NCI-H748 treated with DMSO at 0.1 percent for 48 hours (cell line): ENCODE measurements at regions not wholly inside any gene's neighbourhood (a gene's known extent, or its start where the extent isn't known, plus 50 kb on each side); places are given as distances from the start of the nearest gene placed in this dataset.
"Not testable (repeated sequence)": the region's sequence is repeated elsewhere in the genome, so short reads cannot be mapped to it uniquely, and the experiment has no call there.

ENCODE experiments used
- DNase-seq: peaks from one replicate; lab custom pipeline; 2025; lab: John Stamatoyannopoulos, UW

DNA sequence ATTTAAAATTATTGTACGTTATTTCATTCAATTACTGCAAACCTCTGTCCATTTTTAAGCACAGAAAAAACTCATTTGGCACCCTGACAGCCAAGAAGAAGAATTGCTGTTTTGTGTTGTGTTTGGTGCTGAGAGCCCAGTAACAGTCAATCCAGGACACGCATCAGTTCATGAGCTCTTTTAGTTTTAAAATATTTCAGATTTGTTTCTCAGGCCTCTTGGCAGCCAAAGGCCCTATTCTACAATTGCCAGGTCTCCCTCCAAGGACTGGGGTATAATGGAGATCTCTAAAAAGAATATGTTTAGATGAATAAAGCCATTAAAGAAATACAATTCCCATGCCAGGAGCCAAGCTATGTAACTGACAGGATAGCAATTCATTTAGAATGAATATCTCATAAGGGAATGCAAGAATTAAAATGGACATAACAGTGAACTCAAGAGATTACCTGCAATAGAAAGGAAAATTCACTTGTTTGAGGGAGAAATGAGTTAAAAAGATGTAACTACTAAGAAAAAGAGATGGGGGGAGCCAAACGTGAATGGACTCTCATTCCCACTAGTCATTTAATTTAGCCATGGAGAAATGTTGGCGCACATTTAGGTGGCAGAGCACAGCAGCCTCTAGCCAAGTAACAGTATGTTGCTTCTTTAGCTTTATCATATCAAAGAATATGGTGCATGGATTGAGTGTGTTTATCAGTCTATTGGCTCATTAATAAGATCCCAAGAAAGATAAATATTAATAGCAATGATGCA lies 140.6 kb upstream of the PELI2 start:
- DNase-seq, result no peak

GRCh38 chr14:55979096-55979495 lies 139.1 kb upstream of the PELI2 start:
- DNase-seq, result no peak

- DNase-seq, result no peak
These were observed 138.4 kb upstream of the PELI2 start for GRCh38 chr14:55979781-55980180.

GRCh38 chr14:55980970-55981369 lies 137.2 kb upstream of the PELI2 start:
- no peak for DNase-seq

GRCh38 chr14:55986069-55986468 lies 132.1 kb upstream of the PELI2 start:
- DNase-seq, result no peak

DNA sequence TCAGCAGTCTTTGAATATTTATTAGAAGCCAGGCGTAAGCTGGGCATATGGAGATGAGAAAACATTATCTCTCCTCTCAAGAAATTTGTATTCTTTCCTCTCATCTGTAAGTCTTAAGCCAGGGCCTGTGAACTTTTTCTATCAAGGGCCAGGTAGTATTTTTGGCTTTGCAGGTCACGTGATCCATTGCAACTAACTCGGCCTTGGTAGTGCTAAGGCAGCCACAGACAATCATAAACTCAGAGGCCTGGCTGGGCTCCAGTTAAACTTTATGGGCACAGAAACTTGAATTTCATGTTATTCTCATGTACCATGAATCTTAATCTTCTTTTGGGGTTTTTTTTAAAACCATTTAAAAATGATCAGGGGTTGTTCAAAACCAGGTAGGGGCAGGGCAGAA lies 117.4 kb upstream of the PELI2 start:
- no peak for DNase-seq

DNA sequence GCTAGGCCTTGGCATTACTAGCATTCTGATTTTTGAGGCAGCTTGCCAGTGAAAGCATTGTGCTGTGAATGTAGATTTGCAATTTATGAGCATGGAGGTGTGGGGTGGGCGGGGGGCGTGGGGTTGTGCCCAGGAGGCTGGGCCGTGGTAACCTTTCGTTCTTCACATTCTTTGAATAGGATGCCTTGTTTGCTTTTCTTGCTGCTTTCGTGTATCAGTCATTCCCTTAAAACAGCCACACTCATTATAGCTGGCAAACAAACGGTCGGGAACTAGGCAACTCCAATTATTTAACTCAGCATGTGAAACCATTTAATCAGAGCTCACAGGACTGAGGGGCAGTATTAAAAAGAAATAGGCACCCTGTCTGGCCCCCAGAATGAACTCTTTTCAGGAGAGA lies 115.9 kb upstream of the PELI2 start:
- peak; percentile 89 for DNase-seq

GRCh38 chr14:56002876-56003625 lies 115.2 kb upstream of the PELI2 start:
- DNase-seq, result no peak

DNA sequence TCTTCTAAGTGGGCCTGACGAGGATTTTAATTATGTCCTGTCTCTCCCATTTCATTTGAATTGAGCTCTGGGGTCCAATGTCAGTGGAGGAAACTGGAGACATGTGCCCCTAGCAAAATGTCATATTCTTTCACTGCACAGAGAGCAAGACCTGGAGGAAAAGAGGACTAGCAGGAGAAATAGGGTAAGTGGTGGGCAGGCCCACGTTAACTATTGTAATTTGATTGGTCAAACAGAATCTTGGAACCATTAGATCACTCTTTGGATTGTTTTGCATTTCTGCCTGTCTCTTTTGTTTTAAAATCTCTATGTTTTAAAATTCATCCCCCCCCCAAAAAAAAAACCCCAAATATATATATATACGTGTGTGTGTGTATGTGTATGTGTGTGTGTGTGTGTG lies 113.9 kb upstream of the PELI2 start:
- DNase-seq, result no peak

DNA sequence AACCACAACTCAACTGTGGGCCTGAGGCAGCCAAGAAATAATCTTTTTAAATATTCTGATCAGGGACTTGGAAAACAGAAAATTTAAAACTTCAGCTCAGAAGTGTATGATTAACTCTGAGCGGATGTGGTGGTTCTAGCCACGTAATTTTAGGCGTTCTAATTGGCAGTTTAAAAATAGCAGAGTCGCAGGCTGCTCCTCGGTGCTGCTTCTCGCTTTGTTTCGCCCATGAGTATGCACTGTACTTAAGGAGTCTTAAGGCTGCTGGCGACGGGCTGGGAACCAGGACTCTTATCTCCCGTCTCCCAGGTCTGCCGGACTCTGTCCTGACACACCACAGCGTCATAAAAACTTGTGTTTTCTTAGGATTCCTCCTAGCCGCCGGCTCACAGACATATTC lies 113.4 kb upstream of the PELI2 start:
- DNase-seq, result no peak

- DNase-seq, result no peak
These were observed 112.8 kb upstream of the PELI2 start for GRCh38 chr14:56005191-56006053.

DNA sequence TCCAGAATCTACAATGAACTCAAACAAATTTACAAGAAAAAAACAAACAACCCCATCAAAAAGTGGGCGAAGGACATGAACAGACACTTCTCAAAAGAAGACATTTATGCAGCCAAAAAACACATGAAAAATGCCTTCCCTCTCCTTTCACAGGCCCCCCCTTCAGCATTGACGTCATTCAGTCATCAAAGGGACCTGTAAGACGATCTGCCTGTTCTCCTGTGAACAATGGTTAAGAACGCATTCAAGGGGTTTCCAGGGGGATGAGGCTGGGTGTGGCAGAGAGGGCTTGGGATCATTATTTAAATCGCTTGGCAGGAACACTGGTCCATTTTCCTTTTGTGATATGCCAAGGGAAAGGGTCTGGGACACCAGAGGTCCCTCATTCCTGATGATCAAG lies 110.7 kb upstream of the PELI2 start:
- peak; percentile 85 for DNase-seq

GRCh38 chr14:56008150-56008549 lies 110.1 kb upstream of the PELI2 start:
- no peak for DNase-seq

- DNase-seq, result not testable (repeated sequence)
These were observed 109.5 kb upstream of the PELI2 start for GRCh38 chr14:56008661-56009060.

- no peak for DNase-seq
These were observed 94.5 kb upstream of the PELI2 start for GRCh38 chr14:56023661-56024081.

- no peak for DNase-seq
These were observed 93.0 kb upstream of the PELI2 start for GRCh38 chr14:56025191-56025590.

GRCh38 chr14:56026506-56026905 lies 91.7 kb upstream of the PELI2 start:
- DNase-seq, result no peak

DNA sequence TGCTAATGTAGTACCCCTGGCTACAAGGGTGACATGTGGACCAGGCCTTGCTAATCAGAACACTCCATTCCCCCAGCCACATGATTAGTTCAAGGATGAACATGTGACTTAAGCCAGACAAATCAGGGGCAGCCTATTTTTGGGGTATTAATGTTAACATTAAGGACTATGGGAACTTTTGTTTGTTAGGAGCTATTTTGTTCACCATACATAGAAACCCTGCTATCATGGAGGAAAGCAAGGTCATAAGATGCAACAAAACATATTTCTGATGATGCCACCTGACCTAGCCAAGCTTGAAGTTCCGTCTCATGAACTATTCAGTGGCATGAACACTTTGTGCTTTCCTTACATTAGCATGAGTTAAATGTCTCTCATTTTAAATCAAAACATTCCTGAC lies 90.8 kb upstream of the PELI2 start:
- no peak for DNase-seq

DNA sequence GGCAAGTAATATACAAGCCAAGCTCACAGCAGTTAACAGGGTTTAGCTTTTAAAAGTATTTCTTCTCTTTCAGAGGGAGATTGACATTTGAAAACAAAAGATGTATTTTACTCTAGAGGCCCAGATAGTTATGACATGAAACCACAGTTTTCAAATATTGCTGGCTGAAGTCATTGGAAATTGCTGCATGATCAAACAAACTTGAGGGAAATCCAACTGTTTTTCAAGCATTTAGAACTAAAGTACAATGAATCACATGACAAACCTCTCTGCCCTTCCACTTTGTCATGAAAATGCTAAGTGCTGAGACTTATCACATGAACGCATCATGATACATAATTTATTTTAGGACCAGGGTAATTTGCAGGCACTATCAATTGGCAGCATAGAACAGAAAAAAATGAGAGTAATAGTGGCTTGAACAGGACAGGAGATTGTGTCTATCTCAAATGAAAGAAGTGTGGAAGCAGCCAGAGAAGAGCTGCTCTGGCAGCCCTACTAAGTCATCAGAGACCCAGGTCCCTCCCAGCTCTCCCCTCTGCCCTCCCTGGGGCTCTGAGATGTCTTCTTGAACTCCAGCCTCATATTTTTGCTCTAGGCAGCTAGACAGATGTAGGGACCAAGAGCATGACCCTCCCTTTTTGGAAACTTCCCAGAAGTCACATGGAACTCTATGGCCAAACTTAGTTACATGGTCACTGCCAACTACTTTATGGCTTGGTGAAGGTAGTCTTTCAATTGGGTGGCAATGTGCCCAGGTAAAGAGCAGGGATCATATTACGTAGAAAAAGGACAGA lies 90.1 kb upstream of the PELI2 start:
- no peak for DNase-seq

- no peak for DNase-seq
These were observed 81.9 kb upstream of the PELI2 start for GRCh38 chr14:56036353-56036752.

- no peak for DNase-seq
These were observed 78.1 kb upstream of the PELI2 start for GRCh38 chr14:56040121-56040520.

GRCh38 chr14:56044196-56044595 lies 74.0 kb upstream of the PELI2 start:
- DNase-seq, result no peak
